HG02588 (cell line): ENCODE measurements at regions not wholly inside any gene's neighbourhood (a gene's known extent, or its start where the extent isn't known, plus 50 kb on each side); places are given as distances from the start of the nearest gene placed in this dataset.
"Not testable (repeated sequence)": the region's sequence is repeated elsewhere in the genome, so short reads cannot be mapped to it uniquely, and the experiment has no call there.

ENCODE experiments used
- ATAC-seq: cut with Tn5 transposase; IDR thresholded peaks from one replicate; pipeline ENCODE4 v1.9.1; 2021; ENCODE audit warnings: mild to moderate bottlenecking, moderate library complexity; ENCODE audit not compliant: unreplicated experiment

DNA sequence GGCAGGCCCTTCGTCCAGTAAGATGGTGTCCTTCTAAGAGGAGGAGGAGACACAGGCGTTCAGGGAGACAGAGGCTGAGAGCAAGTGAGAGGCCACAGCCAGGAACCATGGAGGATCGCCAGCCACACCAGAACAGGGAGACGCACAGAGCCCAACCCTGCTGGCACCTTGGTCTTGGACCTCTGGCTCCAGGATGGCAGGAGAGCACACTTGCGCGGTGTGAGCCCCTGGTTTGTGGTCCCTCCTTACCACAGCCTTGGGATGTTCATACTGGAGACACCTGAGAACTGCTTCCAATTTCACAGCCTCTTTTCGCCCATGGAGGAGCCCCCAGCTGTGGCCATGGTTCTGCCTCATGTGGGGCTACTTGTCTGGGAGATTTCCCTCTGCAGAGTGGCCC, 222.4 kb downstream of the DLL1 start:
- no peak for ATAC-seq

DNA sequence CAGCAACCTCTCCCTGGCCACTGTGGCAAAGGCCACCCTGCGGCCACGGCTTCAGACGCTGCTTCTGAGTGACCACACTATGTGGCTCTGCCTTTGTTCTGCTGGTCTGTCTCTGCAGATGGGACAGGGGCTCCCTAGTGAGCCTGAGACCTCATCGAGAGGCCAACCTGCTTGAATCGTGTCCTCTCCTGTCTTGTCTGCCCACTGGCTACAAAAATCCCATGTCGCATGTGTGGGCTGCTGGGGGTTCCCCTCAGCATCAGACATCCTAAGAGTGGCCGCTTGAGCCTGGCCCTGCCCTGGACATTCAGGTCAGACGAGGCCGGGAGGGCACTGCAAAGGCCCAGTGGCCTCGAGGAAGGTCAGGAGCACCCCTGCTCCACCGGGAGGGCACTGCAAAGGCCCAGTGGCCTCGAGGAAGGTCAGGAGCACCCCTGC, 222.9 kb downstream of the DLL1 start:
- ATAC-seq: no peak

DNA sequence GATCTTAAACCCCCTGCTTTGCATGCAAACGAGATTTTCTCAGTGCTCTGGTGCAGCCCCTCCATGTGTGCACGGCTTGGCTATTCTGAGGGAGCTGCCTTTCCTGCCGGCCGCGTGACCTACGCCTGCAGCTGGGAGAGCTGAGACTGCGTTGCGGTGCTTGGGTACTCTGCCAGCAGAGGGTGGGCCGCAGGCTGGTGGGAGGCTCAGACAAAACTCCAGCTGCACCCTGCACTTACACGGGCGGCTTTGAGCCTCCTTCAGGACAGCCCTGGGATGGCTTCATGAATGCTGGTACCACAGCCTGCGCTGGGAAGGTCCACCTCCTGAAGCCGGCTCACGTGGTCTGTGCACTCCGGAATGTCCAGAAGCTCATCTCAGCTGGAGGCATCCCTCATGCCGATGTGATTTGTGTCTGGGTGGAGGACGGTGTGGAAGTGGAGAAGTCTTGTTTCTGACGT, 223.7 kb downstream of the DLL1 start:
- ATAC-seq: no peak

DNA sequence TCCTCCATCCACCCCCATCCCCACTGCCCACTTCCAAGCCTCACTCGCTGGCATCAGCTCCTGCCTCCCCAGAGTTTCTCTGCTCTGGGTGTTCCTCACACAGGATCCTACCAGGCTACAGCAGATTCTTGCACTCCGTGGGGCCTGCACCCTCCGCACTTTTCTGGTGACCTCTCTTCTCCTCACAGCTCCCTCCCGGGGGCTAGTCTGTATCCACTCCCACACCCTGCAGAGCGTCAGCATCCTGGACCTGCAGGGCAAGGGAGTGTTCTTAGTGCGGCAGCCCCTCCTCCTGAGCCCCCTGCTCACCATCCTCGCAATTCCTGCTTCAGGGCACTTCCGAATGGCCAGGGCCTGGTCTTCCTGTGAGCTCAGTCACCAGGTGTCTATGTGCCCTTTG, 224.2 kb downstream of the DLL1 start:
- ATAC-seq: no peak

DNA sequence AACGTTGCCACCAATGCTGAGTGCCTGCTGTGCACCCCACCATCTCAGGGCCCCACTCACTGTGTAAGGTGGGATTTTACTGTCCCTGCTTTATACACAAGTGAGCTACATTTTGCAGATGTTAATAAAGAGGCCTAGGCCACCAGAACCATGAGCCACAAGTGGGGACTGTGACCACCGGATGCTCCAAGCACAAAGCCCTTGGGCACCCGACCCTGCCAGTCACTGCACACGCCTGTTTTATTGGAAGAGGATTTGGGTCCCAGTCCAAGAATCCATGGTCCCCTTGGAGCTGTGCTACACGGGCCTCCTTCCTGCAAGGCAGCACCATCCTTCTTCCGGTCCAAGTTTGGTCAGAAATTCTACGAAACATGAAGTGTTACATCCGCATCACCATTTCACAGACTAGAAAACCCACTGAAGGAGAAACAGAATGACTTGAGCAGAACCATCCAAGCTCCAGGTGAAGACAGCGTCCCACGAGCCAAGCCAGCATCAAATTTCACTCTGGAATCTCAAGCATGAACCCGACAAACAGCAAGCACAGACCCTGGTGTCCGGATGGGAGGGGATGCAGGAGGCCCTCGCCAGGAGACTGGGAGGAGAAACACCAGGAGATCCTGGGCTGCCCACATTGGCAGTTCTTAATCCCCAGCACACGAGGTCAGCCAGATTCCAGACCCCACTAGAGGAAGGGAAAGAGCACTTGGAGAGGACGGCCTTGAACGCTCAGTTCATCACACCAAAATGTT, 226.9 kb downstream of the DLL1 start:
- ATAC-seq: no peak

DNA sequence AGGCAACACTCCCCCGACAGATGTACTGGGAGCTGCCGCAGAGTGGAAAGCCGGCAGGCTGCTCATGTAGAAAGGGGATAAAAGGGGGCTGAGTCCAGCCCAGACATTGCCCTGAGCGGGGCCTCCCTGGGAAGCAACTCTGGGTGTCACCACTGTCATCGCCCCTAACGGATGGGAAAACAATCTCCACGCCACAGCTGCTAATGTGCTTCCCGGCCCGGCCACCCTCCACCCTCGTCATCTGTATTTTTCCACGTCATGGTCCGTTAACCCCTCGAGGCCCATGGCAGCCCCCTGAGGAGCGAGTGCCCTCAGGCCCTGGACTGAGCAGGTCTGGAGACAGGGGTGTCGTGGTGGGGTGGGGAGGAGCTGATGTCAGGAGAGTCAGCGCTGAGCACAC, 227.4 kb downstream of the DLL1 start:
- ATAC-seq: no peak

DNA sequence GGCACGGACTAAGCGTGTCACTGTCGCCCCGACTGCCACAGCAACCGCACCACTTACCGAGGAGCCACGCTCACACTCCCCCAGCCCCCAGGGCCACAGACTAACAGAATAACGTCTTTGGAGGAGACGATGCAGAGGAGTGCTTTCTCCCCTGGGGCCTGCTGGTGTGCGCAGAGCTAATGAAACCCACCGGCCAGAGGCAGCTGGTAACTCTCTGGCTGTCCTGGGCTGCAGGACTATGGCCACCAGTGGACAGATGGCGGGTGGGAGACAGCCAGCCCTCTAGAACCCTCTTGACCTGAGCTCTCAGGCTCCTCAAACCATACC, 228.0 kb downstream of the DLL1 start:
- ATAC-seq: no peak

DNA sequence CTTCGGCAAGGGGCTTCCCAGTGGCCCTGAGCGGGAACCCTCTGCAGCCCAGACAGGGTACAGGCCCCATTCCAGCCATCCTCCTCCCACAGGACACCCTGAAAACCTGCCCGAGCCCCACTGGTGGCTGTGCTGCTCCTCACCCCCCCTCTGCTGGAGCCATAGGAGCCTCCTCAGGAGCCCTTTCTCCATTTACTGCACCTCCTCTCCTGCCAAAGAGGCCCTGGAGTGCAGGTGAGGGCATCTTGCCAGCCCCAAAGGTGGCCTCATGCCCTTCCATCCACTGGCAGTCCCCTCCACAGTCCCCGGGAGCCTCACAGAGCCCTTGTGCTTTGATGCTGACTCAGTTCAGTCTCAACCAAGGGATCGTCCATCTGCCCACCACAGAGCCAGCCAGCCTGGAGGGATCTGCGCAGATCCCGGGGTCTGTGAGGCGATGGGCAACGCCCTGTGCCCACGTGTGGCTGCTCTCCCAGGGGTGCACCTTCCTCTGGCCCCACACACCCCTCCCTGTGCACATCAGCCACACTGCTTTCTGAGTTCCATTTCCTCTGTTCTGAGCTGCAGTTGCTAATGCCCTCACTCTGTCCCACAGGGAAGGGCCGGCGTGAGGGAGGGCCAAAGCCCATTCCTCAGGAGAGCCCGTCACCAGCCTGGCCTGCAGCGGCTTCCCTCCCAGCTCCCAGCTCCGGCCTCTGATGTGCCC, 228.5 kb downstream of the DLL1 start:
- ATAC-seq: no peak

DNA sequence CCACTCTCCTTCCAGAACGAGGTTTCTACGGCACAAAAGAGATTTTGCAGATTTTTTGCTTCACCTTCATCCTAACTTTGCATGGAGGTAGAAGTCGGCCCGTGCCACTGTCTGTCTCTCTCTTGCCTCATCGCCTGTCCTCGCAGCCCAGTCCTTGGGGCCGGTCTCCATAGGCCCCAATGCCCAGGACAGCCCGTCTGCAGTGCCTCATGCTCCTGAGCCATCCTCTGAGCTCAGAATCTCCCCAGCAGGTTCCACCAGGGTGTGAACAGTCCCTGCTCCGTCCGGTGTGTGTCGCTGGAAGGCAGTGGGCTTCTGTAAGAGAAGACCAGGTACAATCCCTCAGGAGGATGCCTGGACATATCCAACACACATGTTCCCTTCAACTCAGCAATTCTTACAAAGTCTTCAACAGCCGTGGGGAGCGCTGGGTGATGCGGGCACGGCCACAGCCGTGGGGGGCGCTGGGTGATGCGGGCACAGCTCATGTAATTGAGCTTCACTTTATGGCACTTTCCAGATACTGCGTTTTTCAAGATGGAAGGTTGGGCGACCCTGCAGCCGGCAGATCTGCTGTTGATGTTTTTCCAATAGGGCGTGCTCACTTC, 231.9 kb downstream of the DLL1 start:
- ATAC-seq: no peak

DNA sequence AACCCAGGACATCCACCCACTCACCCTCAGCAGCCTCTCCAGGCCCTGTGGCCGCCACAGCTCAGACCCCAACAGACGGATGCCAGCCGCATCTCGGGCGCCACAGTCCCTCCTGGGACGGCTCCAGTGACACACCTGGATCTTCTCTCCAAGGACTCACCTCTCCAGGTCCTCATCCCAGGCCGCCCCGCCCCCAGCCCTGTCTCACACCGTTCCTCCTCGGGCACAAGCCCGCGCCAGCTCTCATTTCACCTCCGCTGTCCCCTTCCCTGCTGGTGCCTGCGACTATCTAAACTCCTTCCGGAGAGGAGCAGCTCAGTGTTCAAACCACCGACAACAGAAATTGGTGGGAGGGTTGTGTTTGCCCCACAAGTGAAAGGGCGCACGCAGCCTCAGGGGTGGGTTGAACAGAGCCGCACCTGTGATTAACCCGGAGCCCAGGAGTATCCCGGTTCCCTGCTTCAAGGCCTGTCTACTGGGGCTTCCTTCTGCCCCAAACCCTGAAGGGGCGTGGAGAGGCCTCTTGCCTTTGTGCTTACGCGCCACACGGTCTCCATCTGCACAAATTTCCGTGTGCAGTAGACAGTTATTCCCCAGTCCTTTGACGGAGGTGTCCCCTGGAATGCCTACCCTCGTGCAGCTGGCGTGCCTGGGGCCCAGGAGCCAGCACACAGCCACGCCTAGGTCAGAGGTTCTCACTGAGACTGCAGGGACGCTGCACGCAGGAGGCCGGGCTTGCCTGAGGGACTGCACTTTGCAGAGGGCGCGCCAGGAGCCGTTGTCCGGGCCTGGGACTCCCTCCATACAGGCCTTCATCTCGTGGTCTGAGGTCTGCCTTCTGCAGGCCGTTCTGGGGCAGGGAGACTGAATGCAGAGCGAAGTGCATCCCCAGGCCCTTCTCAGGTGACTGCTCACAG, 232.7 kb downstream of the DLL1 start:
- no peak for ATAC-seq

DNA sequence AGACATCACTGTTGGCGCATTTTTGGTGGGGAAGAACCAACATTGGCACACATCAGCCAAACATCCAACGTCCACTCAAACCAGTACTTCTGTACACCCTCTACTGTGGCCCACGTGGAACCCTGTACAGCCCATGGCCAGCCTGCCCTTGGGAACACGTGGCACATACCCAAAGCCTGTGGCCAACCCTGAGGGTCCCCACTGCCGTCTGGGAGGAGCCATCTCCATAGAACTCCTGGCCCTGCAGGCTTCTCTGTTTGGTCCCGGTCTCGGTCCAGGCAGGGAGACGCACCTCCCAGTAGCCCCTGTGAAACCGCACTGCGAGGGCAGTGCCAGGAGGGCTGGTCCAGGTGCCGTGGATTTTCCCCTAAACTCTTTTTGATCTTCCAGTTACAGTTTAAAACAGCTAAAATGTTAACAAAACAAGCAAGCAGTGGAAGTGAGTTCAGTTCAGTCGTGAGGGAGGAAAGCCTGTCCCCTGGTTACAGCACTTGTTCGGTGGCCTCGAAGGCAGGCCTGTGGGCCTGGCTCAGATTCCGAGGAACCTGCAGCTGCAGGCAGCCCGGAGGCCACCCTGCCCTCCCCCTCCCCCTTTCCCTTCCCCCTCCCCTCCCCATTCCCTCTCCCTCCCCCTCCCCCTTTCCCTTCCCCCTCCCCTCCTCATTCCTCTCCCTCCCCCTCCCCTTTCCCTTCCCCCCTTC, 233.7 kb downstream of the DLL1 start:
- no peak for ATAC-seq

DNA sequence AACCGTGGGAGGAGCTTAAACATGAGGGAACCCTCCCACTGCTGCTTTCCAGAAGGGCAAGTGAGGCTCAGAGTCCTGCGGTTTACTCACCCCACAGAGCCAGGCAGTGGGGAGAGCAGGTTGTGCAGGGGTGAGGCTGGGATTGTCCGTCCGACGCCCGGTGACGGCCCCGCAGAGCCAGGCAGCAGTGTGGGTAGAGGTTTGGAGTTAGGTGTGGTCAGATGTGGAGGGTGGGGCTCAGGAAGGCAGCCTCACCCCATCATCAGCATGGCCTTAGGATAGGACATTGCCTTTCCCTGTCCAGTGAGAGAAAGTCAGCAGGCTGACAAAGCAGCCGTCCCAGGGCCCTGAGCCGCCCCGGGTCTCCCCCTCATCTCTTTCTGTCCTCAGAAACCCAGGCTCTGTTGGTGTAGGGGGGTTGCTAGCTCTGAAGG, 234.6 kb downstream of the DLL1 start:
- ATAC-seq: no peak

DNA sequence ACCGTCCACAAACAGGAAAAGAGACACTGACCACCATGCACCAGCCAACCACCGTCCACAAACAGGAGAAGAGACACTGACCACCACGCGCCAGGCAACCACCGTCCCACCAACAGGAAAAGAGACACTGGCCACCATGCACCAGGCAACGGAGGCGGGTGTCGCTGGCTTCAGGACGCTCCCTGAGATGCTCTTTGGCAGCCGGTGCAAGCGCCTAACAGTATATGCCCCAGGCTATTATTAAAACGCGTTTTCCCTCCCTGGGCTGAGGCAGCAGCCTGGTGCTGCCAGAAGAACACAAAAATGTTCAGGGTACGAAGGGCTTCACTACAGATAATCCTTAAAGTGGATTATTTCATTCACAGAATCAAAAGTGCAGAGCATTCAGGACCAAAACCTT, 235.1 kb downstream of the DLL1 start:
- not testable (repeated sequence) for ATAC-seq

DNA sequence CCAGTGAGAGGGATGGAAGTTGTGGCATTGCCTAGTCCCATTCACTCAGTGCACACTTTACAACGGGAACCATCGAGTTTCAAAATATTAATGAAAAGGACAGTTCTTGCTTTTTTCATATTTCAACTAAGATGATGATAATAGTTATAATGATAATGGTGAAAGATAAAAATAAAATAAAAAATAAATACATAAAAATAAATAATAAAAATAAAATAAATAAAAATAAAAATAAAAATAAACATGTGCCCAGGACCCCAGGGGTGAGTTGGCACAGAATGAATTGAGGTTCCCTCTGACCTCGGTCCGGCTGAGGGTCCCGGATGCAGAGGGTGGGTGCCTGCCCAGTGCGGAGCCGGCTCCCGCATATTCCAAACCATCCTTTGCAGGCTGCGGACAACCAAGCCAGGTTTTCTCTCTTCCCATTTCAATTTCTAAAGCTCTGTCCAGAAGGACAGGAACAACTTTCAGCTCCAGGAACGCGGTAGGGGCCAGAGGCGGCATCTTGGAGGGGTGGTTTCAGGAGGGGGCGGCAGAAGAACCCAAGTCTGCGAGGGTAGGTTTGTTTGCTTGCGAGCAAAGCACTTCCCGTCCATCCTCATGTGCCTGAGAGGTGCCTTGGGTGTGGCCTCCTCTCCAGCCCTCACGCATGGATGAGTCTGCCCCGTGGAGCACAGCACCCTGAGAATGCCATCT, 236.8 kb downstream of the DLL1 start:
- no peak for ATAC-seq

DNA sequence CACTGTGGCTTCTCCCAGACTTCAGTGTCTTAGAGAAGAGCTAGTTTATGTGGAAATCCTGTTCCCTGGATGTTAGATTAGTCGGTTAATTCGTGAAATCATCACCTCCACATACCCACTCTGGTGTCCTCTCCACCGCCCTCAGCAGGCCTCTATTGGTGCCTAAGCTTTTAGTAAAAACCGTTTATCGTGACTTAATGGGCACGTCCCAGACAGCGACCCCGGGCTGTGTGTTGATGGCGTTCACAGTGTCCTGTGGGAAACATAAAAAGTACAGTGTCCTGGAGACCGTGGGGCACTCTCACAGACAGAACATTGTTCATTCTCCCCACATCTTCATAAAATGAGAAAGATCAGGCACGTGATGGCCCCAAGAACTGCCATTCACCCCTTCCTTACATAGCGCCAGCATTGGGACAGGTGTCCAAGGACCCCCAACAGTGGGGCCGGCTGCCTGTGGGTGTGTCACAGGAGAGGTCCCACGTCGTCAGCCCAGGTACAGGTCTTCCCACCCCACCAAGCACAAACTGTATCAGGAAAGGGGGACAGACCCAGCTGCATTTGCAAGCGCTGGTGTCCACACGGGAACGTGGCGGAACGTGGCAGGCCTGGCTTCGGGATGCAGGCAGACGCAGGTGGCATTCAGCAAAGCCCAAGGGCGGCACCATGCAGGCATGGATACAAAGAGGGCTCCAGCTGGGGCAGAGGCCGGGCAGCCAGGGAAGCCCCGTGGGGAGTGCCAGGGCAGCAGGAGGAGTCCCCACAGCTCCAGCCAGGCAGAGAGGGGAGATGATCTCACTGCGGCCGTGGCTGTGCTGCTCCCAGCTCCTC, 237.7 kb downstream of the DLL1 start:
- ATAC-seq: no peak

DNA sequence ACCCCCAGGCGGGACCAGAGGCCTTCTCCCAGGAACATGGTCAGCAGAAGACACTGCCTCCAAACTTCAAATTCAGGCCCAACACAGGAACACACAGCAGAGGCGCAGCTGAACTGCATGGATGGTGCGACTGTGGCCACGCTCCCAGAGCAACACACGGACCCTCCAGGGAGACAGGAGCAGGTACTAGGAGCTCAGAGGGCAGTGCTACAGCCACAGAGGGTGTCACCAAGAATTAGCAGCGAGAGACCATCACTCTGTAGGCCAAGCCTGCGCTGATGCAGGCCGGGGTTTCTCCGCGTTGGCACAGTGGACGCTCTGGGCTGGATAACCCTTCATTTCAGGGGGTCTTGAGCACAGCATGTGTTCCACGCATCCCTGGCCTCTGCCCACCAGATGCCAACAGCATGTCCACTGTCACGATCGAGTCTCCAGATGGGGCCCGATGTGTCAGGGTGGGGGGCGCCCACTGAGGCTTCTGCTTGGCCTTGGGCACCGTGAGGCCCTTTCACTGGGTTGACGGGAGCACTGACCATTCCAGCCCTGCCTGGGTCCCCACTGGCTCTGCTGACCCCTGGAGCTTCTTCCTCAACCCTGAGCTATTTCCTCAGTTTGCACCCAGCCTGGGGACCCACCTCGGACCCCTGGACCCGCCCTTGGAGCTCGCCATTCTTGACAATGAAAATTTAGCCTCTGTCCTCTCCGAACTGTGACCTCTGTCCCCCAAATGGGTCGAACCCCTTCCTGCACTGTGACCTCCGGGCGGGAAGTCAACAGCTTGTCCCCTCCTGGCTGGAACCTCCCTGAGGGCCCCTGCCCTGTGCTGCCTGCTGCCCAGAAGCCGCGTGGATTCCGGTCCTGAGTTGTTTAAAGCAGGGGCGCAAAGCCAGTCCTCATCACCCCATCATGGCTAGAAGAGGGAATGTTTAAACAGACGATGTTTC, 239.4 kb downstream of the DLL1 start:
- ATAC-seq: no peak

DNA sequence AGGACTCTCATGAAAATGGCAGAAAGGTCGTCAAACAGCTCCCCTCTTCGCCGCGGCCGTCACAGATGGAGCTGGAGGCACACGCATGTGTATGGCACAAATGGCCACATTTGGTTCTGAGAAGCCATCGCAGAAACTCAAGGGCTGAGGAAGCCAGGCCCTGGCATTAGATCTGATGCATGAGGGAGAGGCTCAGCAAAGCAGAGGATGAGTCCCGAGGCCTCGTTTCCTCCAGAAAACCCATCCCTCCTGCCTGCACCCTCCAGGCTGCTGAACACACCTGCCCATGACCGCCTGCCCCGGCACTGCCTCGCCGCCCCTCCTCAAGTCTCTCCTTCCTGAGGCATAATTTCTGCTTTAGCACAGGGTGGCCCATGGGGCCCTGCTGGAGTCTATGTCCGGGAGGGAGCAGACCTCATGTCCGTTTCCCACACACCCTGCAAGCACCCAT, 240.3 kb downstream of the DLL1 start:
- ATAC-seq: no peak
